Jurkat, Clone E6-1 (cell line): ENCODE measurements at regions not wholly inside any gene's neighbourhood (a gene's known extent, or its start where the extent isn't known, plus 50 kb on each side); places are given as distances from the start of the nearest gene placed in this dataset.
"Not testable (repeated sequence)": the region's sequence is repeated elsewhere in the genome, so short reads cannot be mapped to it uniquely, and the experiment has no call there.

Source experiments
- DNase-seq: peaks from one replicate; pipeline ENCODE4 v3.0.0-alpha.2; 2011; ENCODE audit warnings: low read depth, low spot score
- H3K4me3 ChIP-seq: 2 replicates; pipeline ENCODE4 v1.5.1; 2011; ENCODE audit warnings: mild to moderate bottlenecking, low read length, control low read depth, moderate library complexity

DNA sequence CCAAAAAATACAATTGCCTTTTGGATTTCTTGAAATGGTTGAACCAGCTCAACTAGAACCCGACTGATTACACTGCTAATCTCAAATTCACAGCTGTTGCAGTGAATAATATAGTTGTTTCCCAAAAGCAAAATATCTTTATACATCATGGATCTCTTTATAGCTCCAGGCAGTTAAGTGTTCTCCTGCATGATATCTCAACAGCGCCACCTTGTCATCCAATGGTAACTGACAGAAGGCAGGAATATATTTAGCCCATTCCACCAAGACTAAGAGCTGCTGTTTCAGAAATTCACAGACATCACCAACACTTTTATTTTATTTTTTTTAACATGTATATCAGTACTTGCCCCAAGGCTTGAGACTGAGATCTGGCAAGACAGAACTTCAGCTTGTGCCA, 1141.0 kb upstream of the PRR20A start:
- no peak overlapping the region for H3K4me3 ChIP-seq
- DNase-seq: no peak

DNA sequence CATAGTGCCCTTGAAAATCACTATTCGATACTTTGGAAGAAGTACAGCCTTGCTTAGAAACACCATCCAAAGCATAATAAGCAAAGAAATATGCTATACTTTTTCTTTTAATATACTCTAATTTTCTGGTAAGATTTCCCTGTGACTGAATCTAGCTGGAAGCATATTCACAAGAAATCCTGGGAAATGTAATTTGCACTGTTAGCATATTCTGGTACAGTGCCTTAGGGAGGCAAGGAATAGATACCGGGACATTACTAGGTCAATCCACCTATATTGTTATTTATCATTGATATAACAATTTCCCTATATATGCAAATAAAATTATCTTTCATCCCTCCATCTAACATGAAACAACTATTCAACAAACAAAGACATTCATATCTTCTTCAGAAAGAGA, 1131.3 kb upstream of the PRR20A start:
- no peak for DNase-seq
- no peak overlapping the region for H3K4me3 ChIP-seq

DNA sequence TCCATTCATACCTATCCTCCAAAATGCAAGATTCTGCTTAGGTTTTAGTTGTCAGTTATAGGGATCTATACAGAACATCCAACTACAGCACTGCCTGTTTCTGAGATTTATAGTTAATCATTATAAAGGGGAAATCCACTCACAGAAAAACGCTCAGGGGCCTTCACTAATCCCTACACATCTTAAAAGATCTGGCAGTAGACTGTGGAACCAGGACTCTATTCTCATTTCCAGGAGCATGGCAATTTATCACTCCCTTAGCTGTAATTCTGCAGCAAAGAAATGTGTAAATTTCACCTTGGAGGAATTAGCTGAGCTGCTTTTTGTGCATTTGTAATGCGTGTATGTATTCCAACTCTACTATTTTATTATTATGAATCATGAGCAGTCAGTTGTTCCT, 1128.1 kb upstream of the PRR20A start:
- no peak for DNase-seq
- no peak overlapping the region for H3K4me3 ChIP-seq

DNA sequence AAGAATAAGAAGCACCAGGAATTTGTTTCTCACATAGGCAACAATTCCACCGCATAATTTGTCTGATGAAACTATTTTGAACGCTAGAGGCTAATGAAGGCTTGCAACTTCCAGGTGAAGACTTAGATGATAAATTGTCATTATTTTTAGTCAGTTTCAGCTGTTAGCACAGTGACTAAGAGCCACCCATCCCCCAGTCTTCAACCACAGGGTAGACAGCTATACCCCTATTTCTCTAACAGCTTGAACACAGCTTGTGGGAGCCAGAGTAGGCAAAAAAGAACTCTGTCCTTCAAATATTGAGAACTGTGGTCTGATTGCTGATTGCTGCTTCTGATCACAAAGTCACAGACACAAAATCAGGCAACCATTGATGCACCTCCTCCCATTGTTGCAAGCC, 1124.8 kb upstream of the PRR20A start:
- H3K4me3 ChIP-seq: no peak overlapping the region
- no peak for DNase-seq

DNA sequence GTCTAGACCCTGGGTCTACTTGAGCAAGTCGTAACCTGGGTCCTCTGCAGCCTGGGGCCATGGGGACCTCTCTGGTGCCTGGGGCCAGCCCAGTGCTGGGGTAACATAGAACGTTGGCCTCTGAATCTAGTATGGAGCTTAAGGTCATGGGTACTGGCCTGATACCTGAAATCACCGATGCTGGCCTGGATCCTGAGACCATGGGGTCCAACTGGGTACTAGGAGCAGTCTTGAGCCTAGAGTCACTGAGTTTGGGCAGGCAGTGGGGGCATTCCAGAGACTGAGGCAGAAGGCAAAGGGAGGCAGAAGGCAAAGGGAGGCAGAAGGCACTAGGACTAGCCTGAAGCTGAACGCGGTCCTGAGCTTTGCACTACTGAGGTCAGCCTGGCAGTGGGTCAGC, 1121.1 kb upstream of the PRR20A start:
- H3K4me3 ChIP-seq: no peak overlapping the region
- DNase-seq: no peak

DNA sequence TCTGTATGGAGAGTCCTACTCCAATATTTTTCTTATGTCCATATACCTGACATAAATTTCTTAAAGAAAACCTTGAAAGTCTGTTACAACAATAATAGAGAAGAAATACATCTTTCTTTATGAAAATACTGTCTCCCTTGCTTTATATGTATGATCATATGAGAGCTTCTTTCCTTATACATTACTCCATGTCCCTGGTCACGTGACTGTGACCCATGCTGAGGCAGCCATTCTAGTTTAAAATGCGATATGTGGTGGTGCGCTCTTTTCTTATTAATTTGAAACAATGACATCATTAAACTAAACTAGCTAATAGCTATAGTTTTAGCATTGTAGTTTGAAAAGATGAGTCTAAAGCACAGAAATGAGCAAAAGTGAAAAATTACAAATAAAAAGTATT, 1120.3 kb upstream of the PRR20A start:
- DNase-seq: no peak

DNA sequence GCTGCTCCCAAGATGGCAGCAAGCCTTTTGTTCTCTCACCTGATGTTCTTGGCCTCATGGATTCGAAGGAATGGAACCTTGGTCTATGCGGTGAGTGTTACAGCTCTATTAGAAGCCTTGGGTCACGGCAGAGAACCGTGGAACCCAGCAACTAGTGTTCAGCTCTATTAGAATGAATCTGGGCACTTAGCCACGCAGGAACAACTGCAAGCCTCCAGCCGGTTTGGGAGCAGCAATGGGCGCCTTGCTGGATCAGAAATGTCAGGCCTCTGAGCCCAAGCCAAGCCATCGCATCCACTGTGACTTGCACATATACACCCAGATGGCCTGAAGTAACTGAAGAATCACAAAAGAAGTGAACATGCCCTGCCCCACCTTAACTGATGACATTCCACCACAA, 1100.7 kb upstream of the PRR20A start:
- H3K4me3 ChIP-seq: no peak overlapping the region
- DNase-seq: no peak

More for the DNA sequence above, 1120.3 kb upstream of the PRR20A start:
- H3K4me3 ChIP-seq: no peak overlapping the region

DNA sequence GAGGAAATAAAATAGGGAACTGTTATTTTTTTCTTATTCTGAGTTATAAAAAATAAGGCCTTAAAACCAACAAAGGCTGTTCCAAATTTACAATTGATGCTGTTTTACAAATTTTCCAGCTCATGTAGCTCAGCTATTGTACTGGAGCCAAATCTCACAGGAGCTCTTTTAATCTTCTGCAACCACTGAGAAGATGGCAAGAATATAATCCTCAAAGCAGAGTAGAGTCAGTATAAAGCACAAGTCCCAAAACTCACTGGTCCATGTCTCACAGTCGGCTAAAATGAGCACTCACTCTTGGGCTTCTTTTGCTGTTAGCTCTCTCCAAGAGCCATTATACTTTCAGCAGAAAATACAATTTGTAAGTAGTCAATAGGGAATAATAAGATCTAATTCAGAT, 1074.4 kb upstream of the PRR20A start:
- DNase-seq: no peak
- no peak overlapping the region for H3K4me3 ChIP-seq

DNA sequence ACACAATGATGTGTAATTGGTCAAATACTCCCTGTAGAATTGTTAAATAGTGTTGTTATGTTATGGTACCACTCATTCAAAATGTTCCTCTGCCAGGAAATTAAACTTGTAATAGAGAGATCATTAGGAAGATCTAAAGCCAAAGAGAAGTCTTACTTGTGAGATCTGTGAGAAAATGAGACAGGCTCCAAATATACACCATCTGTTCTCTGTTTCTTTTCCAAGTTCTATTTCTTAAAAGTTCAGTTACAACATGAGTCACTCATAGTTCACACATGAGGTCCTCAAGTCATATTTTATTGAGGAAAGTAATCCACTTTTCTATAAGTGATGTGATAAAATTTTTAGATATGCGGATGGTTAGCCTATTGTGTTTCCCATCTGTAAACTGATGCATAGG, 1038.1 kb upstream of the PRR20A start:
- H3K4me3 ChIP-seq: no peak overlapping the region

DNA sequence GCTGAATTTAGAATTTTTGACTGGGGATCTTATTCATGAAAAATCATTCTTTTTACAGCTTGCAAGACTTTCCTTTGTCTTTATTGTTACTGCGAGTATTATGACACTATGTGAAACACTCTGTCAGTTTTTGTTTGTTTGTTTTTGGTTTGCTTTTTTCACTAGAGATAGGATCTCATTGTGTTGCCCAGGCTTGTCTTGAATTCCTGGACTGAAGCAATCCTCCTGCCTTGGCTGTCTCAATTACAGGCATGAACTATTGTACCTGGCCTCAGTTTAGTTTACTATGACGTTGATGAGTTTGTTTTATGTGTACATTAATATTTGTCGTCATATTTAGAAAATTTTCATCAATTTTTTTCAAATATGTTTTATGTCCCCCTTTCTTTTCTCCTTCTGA, 1030.0 kb upstream of the PRR20A start:
- no peak for DNase-seq
- H3K4me3 ChIP-seq: no peak overlapping the region

More for the DNA sequence above, 1038.1 kb upstream of the PRR20A start:
- no peak for DNase-seq

DNA sequence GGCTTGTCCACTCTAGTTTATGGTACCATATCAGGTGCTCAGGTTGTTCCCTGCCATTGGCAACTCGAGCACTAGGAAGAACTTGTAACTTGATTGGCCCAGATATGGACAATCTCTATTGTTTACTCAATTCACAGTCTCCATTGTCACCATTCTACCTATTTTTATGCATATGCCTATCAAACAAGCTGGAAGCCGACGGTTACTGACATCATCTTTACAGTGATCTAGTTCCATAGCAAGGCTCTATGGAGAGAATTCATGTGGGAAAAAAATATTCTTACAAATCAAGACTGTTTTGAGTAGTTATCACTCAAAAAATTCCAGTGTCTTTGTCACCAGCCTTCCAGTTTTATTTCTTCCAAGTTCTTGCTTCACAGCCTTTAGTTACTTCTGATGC, 1006.2 kb upstream of the PRR20A start:
- no peak for DNase-seq
- H3K4me3 ChIP-seq: no peak overlapping the region

DNA sequence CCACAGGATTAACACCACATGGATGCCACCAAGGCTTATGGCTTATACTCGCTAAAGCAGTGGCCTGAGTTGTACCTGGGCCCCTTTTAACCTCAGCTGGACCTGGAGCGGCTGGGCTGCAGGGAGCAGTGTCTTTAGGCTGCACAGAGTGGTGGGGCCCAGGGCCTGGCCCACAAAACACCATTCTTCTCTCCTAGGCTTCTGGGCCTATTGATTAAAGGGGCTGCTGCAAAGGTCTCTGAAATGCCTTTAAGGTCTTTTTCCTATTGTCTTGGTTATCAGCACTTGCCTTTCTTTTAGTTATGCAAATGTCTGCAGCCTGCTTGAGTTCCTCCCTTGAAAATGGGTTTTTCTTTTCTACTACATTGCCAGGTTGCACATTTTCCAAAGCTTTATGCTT, 973.9 kb upstream of the PRR20A start:
- DNase-seq: no peak
- H3K4me3 ChIP-seq: no peak overlapping the region

DNA sequence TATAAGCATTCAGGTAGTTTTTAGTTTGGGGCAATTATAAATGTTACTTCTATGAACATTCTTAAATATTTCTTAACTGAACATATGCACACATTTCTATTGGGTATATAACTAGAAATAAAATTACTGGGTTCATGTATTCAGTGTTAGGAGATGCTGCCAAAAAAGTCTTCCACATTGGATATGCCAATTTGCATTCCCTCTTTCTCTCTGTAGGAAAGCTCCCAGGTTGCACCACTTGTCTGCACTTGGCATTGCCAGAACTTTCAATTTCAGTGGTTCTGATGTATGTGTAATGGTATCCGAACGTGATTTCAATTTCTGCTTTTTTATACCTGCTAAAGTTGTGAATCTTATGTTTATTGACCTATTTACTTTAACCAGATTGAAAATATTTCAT, 972.1 kb upstream of the PRR20A start:
- H3K4me3 ChIP-seq: no peak overlapping the region
- DNase-seq: no peak

DNA sequence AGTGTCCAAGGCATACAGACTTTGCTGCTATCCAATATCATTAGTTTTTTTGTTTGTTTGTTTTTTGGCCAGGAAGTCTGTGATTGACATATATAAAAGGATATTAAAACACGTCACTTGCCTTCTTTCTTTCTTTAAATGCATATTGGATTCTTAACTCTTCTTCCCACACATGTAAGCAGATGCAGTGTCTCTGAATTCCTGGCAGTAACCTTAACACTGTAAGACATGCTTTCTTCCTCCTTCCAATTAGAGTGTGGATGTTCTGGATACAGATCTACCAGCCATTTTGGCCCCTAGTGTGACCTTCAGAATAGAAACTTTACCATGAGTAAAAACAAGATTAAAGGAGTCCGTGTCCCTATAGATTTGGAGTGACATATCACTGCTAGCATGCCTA, 967.4 kb upstream of the PRR20A start:
- no peak for DNase-seq

DNA sequence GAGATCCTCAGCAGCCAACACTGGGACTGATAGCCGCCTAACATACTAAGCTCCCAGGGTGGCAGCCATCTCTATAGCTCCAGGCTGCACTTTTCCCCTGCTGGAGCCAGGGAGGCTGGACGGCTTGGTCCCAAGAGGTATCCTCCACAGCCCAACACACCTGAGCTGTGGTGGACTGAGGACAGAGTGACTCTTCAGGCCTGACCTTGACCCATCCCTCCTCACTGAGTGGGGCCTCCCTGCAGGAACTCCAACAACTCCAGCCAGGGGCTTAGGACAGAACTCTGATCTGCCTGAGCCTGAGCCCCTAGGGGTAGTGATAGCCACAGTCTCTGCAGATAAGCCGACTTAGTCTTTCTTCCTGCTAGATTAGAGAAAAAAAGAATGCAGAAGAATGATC, 958.1 kb upstream of the PRR20A start:
- no peak for DNase-seq

More for the DNA sequence above, 967.4 kb upstream of the PRR20A start:
- no peak overlapping the region for H3K4me3 ChIP-seq

DNA sequence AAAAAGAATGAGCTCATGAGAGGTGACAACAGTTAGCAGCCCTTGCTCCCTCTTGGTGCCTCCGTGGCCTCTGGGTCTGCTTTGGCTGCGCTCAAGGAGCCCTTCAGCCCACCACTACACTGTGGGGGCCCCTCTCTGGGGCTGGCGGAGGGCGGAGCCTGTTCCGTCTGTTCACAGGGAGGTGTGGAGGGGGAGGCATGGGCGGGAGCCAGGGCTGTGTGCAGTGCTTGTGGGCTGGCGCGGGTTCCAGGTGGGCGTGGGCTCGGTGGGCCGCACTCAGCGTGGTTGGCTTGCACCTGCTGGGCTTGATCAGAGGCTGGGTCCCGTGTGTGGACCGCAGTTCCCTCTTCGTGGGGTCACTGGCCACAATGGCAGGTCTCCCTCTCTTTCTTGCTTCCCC, 953.4 kb upstream of the PRR20A start:
- H3K4me3 ChIP-seq: no peak overlapping the region
- DNase-seq: no peak

More for the DNA sequence above, 958.1 kb upstream of the PRR20A start:
- no peak overlapping the region for H3K4me3 ChIP-seq

DNA sequence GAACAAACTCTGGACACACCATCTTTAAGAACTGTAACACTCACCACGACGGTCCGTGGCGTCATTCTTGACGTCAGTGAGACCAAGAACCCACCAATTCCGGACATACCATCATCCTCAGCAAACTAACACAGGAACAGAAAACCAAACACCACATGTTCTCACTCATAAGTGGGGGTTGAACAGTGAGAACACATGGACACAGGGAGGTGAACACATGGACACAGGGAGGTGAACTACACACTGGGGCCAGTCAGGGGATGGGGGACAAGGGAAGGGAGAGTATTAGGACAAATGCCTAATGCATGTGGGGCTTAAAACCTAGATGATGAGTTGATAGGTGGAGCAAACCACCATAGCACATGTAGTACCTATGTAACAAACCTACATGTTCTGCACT, 952.1 kb upstream of the PRR20A start:
- not testable (repeated sequence) for H3K4me3 ChIP-seq, DNase-seq

DNA sequence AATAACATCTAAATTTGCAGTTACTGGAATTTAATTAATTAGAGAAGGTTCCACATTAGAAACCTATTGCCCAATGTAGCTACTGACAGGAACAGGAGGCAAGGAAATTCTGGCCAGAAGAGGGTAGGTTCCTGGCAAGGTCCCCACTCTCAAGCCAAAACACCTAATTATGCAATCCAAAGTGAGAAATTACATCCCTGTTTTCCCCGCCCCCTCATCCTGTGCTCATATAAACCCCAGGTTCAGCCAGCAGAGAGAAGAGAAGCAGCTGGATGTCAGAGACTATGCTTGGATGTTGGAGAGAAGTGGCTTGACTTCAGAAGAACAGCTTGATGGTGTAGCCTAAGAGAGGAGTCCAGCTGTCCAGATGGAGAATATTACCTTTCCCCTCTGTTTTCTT, 951.3 kb upstream of the PRR20A start:
- no peak overlapping the region for H3K4me3 ChIP-seq
- no peak for DNase-seq

DNA sequence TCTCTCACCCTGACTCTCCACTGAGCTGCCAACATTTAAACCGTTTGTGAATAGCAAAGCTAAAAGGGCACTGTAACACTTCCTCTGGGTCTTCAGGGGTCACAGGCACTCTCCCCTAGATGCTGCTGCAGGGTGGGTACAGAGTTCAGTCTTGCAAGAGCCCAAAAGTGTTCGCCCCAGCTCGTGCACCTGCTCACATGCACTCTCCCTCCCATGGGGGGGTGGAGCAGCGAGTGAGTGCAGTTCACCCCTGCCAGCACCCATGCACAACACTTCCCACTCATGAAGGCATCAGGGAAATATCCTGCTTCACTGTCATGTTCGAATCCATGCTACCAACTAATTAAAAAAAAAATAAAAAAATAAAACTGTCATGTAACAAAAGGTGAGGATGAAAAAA, 950.7 kb upstream of the PRR20A start:
- no peak for DNase-seq
- no peak overlapping the region for H3K4me3 ChIP-seq

DNA sequence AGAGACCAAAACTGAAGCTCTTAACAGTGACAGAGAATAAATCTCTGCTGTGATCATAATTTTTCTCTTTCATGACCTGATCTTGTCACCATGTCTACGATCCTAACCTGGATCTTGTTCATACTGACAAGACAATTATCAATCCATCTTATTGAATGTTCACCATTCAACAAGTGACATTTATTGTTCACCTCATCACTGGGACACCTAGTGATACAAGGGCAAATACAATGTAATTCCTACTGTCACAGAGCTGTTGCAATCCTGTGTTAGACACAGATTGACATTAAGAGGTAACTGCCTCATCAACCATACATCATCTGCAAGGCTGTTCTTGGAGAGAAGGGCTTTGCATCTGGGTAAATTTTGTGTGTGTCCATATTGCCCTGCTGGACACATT, 942.4 kb upstream of the PRR20A start:
- DNase-seq: no peak
- no peak overlapping the region for H3K4me3 ChIP-seq

DNA sequence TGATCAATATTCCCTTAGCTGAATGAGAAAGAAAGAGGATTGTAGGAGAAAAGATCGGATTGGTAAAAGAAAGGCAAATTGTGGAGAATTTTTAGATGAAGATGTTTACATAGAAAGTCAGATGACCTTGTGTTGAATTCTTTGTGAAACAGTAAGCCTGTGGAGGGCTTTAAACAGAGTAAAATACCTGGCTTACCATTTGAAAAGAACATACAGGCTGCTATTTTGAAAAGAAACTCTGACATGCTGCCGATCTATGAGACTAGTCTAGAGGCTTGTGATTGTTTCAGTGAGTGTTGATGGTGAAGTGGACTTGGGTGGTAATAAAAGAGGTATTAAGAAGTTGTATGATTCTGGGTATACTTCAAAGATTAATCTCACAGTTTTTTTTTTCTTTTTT, 938.9 kb upstream of the PRR20A start:
- no peak for DNase-seq
- H3K4me3 ChIP-seq: no peak overlapping the region

DNA sequence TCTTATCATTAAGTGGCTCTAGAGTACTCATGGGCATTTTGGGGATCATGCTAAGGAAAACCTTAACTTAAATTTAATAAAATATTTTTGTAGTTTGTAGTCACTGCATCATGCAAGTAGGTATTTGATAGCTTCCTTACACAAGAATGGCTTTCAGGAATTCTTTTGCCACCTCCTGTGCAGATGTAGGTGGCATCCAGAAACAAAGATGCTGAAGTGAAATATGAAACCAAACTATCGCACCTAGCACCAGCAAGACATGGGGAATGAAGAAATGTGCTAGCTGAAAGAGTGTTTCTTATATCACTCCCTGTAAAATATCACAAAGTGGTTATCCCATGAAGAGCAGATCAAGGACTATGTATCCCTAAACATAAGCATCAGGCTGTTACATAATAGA, 924.5 kb upstream of the PRR20A start:
- no peak for DNase-seq
- no peak overlapping the region for H3K4me3 ChIP-seq
